DND-41 (cell line): ENCODE measurements at regions not wholly inside any gene's neighbourhood (a gene's known extent, or its start where the extent isn't known, plus 50 kb on each side); places are given as distances from the start of the nearest gene placed in this dataset.

ENCODE experiments used
- CTCF ChIP-seq: IDR thresholded peaks from 2 replicates; pipeline ENCODE4 v1.5.1; 2012; ENCODE audit warnings: borderline replicate concordance, low read length, moderate library complexity, mild to moderate bottlenecking; ENCODE audit not compliant: poor library complexity, severe bottlenecking; ENCODE audit errors: extremely low read depth
- EZH2 ChIP-seq: IDR thresholded peaks from 3 replicates; pipeline ENCODE4 v1.6.1; 2012; ENCODE audit warnings: borderline replicate concordance, low read depth, mild to moderate bottlenecking, moderate library complexity, low read length, inconsistent platforms; ENCODE audit not compliant: severe bottlenecking

GRCh38 chrY:21295206-21295605 lies 215.9 kb upstream of the RBMY1B start:
- TF ChIP-seq CTCF (no peak), EZH2 (no peak)
